AG04449 (cell line): ENCODE measurements at regions not wholly inside any gene's neighbourhood (a gene's known extent, or its start where the extent isn't known, plus 50 kb on each side); places are given as distances from the start of the nearest gene placed in this dataset.

Source experiments
- CTCF ChIA-PET: fragments of 350-600 bp; formaldehyde crosslinking; extraction: SDS; loops from one replicate; lab custom pipeline; 2021; ENCODE audit warnings: antibody characterized with exemption; lab: Yijun Ruan, JAX
- POLR2A ChIA-PET: fragments of 400-600, 350-600 bp; formaldehyde crosslinking; extraction: SDS; loops from one replicate; lab custom pipeline; 2020; ENCODE audit warnings: antibody characterized with exemption, inconsistent platforms; lab: Yijun Ruan, JAX
- DNase-seq: peaks from one replicate; pipeline ENCODE4 v3.0.0-alpha.2; 2010; ENCODE audit warnings: low read depth, low spot score
- H3K4me3 ChIP-seq: 2 replicates; pipeline ENCODE4 v1.5.1; 2011; ENCODE audit warnings: low read depth, mild to moderate bottlenecking, control low read depth, low read length
- TF ChIP-seq, protein P1 (sequence below): IDR thresholded peaks from one replicate; pipeline ENCODE4 v1.5.1; 2011; ENCODE audit warnings: mild to moderate bottlenecking, moderate library complexity, low read length, control low read depth, inconsistent platforms; ENCODE audit not compliant: insufficient read depth; ENCODE audit errors: missing control alignments

DNA sequence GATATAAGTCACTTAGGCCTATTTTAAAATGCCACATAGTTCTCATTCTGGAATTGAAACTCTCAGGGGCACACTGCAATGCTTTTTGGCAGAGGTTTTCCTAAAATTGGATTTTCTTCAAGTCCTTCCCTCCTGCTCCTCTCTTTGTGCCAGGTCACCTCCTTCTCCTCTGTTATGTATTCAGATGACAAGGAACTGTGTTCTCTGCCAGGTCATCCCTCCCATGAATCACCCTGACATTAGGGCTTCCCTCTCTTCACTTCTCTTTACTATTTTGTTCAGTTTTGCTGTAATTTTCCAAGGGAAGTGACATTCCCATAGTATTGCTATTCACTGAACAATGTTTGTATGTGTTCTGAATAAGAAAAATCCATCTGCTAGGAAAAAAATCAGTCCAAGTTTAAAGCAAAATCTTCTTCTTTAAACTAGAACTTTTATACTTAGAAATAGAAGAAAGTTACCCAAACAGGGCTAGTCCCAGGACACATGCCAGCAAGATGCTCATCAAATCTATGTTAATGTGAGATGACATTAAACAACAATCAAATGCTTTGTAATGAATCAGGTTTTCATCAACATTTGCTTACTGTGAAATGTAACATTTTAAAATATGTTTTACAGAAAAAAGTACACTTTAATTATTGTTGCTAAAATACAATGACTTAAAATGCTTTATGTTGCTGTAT, 461.1 kb downstream of the MMUT start:
- POLR2A ChIA-PET, result no interaction called here
- CTCF ChIA-PET, result no interaction called here
- DNase-seq, result no peak
- H3K4me3 ChIP-seq, result no peak overlapping the region
- TF ChIP-seq, protein P1, sequence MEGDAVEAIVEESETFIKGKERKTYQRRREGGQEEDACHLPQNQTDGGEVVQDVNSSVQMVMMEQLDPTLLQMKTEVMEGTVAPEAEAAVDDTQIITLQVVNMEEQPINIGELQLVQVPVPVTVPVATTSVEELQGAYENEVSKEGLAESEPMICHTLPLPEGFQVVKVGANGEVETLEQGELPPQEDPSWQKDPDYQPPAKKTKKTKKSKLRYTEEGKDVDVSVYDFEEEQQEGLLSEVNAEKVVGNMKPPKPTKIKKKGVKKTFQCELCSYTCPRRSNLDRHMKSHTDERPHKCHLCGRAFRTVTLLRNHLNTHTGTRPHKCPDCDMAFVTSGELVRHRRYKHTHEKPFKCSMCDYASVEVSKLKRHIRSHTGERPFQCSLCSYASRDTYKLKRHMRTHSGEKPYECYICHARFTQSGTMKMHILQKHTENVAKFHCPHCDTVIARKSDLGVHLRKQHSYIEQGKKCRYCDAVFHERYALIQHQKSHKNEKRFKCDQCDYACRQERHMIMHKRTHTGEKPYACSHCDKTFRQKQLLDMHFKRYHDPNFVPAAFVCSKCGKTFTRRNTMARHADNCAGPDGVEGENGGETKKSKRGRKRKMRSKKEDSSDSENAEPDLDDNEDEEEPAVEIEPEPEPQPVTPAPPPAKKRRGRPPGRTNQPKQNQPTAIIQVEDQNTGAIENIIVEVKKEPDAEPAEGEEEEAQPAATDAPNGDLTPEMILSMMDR, result no peak

DNA sequence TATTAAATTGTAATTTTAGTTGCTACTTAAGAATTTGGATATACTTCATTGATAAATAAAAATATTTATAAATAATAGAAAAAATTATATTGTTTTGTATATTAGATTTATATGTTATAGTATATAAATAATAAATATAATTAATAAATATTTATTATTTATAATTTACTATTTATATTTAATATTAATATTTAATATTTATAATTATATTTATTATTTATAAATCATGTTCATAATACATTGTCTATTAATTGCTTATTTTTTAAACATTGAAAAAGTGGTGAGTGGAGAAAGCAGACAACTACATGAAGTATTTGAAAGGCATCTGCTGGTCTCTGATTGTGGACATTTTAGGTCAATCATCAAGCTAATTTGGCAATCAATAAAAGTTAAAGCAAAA, 464.5 kb downstream of the MMUT start:
- TF ChIP-seq, protein P1, result no peak
- no peak for DNase-seq
- H3K4me3 ChIP-seq, result no peak overlapping the region
- ChIA-PET CTCF (no interaction called here), POLR2A (no interaction called here)

DNA sequence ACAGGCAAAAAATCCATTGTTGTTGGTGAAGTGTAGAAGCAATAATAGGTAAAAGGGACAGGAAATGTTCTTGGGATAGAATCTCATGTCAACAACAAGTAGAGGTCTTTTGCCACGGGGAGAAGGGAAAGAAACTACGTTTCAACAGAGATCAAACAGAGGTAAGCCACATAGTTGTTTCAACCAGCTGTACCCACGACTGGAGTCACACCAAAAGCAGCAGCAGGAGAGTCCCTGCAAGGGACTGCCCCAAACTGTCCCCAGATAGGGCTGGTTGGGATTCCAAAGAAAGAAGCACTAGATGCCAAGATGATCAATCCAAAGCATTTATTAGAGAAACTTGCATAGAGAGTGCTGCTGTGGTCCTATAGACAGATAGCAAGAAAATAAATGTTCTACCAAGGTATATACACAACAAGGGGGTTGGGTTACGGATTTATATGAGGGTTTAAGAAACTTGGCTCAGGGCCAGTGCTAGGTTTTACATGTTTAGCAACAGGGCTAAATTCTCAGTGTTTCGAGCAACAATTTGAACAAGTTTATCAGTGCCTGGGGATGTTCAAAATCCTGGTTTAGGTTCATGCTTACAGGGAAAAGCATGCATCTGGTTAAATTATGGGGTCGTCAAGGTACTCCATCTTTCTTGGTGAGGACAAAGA, 466.5 kb downstream of the MMUT start:
- ChIA-PET POLR2A (no interaction called here), CTCF (no interaction called here)
- H3K4me3 ChIP-seq, result no peak overlapping the region
- no peak for DNase-seq
- TF ChIP-seq, protein P1, result no peak

DNA sequence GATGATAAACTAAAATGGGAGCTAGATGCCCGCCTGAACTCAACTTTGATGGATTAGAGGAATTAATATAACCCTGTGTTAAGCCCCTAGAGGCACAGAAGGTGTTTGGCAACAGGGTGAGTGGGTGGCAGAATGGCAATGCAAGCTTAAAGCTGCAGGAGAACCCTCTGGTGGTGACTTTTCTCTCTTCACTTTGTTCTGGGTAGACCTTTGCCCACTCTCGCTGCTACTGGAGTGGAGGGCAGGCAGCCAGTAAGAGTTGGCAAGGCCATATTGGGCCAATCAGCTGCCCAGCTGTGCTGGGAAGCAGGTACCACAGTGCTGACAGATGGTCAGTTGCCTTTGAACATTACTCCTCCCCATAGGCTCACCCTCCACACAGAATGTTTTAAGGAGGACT, 468.2 kb downstream of the MMUT start:
- TF ChIP-seq, protein P1, result no peak
- no peak overlapping the region for H3K4me3 ChIP-seq
- POLR2A ChIA-PET, result no interaction called here
- no peak for DNase-seq
- CTCF ChIA-PET, result no interaction called here

DNA sequence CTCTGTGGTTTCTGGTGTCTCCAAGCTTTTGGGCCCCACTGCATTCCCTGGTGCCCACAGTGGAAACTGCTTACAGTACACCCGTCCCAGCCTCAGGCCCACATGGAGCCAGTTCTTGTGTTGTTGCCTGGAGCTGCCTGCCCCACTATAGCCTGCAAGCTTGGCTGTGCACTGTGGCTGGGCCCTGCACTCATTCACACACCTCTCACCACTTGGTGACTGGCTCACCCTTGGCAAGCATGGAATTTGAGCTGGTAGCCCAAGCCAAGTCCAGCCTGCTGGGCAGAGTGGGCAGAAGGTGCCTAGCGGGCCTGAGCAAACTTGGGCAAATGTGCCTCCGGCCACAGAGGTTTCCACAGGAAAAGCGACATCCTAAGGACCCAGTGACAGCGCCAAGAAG, 472.3 kb downstream of the MMUT start:
- no peak overlapping the region for H3K4me3 ChIP-seq
- CTCF ChIA-PET, result interaction anchor here (1.2 kb wide), 1 partner anchor 24 kb away, joined by 5 read pairs; no protein-coding TSS in a partner anchor
- TF ChIP-seq, protein P1, result no peak
- DNase-seq, result no peak
- POLR2A ChIA-PET, result no interaction called here

DNA sequence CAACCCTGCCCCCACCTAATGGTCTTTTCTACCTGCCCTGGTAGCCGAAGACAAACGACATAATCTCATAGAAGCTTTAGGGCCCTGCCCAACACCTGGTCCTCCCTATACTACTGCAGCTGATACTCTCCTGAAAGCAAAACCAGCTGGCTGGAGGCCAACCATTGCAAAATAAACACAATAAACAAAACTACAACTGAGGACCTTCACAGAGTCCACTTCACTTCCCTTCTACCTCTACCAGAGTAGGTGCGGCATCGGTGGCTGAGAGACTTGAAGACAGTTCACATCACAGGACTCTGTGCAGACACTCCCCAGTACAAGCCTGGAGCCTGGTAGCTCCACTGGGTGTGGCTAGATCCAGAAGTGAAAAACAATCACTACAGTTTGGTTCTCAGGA, 476.2 kb downstream of the MMUT start:
- DNase-seq, result no peak
- TF ChIP-seq, protein P1, result no peak
- CTCF ChIA-PET, result no interaction called here

More for the DNA sequence above, 476.2 kb downstream of the MMUT start:
- POLR2A ChIA-PET, result no interaction called here
- H3K4me3 ChIP-seq, result no peak overlapping the region
